Right kidney (tissue), 1 donor: ENCODE measurements at regions not wholly inside any gene's neighbourhood (a gene's known extent, or its start where the extent isn't known, plus 50 kb on each side); places are given as distances from the start of the nearest gene placed in this dataset.
"Not testable (repeated sequence)": the region's sequence is repeated elsewhere in the genome, so short reads cannot be mapped to it uniquely, and the experiment has no call there.

Experiments used
- DNase-seq: peaks from one replicate; pipeline ENCODE4 v3.0.0-alpha.2; 2016

DNA sequence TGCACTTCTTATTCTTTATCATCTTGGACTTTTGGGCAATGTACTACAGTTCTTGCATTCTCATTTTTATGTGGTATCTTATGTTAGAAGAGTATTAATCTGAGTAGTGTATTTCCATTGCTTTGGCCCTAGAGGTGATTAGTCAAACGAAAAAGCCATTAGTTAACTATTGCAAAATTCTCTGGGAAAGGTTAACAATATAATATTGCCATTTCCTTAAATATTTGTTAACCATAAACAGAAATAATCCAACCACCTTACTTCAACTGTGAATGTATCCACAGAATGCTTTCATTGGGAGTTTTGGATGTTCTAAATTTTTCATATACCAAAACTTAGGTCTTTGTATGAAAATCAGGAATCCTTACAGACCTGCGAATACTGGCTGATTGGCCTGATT lies 294.6 kb upstream of the UGT8 start:
- no peak for DNase-seq

DNA sequence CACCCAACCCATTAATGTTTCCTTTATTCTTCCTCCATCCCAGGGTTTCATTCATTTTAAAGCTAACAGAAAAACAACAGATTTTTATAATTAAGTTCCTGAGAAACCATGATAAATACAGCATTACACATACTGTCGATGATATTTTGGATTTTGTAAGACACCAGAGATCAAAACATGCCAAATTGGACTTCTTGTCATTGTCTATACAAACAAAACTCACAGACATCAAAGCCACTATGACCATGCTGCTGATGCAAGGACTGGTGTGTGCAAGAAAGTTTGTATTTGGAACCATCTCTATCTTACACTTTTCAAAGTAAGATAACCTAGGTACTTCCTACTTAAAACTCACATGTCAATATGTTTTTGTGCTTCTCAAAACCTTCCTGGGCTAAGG lies 294.0 kb upstream of the UGT8 start:
- DNase-seq: no peak

DNA sequence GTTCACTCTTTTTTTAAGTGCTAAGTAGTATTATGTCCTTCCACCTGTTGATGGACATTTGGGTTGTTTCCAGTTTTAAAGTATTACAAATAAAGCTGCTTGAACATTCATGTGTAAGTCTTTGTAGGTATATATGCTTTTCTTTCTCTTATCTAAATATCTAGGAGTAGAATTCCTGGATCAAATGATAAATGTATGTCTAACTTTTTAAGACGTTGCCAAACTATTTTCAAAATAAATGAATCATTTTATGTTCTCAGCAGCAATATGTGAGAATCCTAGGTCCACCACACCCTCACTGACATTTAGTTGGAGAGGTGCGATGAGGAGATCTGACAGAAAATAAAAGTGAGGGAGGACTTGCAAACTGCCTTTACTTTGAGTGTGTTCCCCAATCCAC lies 291.7 kb upstream of the UGT8 start:
- DNase-seq: no peak

DNA sequence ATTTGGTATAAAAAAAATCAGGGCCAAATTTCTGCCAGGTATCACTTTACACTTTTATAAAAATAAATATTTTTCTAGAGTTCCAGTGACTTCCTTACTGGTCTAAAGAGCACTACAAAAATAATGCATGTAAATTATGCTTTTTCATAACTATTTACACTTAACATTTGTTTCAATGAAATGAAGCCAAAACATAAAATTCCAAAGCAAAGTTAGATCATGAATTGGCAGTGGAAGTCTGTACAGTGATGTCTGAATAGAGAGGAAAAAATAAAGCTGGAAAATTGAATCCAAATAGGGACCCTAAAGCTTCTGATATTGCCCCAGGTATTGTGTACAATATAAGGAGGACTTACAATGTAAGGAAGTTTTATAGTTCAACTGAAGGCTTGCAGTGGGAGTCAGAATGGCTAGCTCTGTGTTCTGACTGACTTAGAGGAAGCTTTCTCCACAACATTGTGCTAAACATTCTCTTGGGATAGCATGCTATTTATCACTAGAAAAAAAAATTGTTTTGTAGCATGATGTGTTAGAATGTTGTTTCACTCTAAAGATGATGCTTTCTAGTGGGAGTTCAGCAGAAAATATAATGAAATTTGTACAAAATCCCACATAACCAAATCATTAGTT lies 288.2 kb upstream of the UGT8 start:
- no peak for DNase-seq

DNA sequence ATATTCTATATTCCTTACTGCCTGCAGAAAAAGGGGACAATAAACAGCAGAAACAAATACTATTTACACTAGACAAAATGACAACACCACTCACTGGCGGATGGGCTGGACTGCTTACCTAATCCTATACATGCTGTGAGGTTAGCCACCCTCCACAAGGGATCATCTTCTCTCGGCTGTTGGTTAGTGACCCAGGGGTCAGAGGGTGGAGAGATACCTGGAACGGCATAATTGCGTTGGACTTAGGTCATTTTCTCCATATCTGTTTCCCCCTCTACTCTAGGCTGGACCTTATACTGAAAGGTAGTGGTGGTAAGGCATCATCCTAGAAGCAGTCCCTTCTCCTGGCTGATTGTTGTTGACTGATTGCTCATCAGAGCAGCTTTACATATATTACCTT lies 286.8 kb upstream of the UGT8 start:
- DNase-seq: no peak

DNA sequence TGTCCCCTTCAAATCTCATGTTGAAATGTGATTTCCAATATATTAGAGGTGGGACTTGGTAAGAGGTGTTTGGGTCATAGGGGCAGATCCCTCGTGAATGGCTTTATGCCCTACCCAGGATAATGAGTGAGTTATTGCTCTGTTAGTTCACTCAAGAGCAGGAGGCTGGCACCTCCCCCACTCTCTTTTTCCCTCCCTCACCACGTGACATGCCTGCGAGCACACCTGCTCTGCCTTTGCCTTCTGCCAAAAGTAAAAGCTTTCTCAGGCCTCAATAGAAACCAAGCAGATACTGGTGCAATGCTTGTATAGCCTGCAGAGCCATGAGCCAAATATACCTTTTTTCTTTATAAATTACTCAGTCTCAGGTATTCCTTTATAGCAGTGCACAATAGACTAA lies 286.3 kb upstream of the UGT8 start:
- DNase-seq: no peak

DNA sequence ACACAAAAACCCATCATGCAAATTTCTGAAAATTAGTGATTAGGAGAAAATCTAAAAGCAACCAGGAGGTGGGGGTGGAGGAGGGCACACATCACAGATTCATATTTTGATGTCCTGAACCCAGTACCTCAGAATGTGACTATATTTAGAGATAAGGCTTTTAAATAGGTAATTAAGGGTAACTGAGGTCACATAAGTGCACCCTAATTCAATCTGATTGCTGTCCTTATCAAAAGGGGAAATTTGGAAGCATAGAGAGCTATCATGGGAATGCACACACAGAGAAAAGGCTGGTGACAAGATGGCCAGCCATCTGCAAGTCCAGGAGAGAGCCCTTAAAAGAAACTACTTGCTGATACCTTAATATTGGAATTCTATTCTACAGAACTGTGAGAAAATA lies 281.8 kb upstream of the UGT8 start:
- DNase-seq: no peak

DNA sequence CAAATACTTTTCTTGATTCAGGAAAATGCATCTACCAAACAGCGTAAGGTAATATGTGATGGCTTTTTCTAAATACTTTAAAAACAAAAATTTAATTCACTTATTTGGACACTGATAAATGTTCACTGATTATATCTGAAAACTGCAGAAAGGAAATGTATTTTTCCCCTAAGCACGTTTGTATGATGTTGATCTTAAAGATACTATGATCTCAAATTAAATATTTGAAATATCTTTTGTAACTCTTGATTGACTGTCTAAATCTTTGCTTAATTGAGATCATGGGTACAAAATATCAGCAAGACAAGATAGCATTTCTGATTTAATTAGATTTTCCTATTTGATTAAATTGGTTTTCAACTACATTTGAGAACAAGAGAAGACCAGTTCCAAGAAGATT lies 281.0 kb upstream of the UGT8 start:
- DNase-seq: no peak

DNA sequence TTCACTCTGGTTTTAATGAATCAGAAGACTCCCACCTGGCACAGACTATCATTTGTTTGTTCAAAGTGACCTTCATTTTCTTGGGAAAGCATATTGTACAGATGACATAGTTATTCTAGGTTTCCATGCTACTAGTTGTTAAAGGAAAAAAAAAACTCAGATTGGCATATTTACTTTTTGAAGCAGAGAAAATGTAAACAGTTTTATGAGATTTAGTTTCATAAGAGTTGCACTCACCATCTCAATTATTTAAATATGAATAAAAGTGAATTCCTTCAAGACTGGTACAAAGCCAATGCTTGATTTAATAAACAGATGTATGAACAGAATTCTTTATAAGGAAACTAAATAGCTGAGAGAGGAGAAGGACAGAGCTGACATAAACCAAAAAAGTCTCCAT lies 280.3 kb upstream of the UGT8 start:
- no peak for DNase-seq

DNA sequence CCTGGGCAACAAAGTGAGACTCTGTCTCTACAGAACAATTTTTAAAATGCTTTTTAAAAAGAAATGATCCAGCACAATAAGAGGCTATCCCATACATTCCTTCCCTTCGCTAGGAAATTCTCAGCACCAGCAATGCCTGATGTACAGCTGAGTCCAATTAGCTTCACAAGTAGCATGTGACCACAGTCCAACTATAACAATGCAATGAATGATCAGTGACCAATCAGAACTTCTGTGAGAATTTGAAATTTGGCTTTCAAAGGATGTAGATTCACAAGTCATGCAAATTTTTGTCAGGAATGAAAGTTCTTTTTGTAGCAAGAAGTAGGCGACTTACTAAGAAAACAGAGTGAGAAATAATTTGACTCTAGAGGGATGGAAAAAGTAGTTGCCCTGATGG lies 278.5 kb upstream of the UGT8 start:
- DNase-seq: no peak

DNA sequence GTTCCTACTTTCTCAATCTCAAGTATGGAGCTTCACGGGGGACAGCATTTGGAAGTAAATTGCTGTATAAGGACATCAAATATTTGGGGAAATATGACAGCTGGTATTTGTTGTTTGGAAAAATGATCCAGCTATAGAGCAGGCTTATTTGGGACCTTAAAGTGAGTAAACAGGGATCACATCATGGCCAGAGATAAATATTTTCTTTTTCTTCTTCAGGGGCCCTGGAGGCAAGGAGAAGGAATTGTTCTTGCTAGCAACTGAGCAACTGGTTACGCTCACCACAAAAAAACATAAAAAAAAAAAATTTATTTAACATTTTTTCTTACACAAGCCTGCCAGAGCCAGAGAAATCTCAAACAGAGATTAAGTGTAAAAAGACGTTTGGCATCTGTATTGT lies 277.2 kb upstream of the UGT8 start:
- no peak for DNase-seq

DNA sequence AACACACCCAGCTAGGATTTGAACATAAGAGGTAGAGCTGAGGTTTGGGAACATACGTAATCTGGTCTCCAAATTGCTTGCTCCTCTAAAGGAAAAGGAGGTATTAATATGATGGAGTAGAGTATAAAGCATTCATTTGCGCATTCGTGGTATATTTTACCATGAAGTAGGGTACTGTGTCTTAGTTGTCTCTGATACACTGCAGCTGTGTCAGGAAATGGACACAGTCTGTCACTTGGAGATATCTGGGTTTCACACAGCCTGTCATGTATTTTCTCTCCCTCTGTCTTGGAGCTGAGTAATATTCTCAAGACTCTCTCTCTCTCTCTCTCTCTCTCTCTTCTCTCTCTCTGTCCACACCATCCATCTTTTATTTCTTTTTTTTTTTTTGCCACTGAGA lies 274.8 kb upstream of the UGT8 start:
- DNase-seq: no peak

DNA sequence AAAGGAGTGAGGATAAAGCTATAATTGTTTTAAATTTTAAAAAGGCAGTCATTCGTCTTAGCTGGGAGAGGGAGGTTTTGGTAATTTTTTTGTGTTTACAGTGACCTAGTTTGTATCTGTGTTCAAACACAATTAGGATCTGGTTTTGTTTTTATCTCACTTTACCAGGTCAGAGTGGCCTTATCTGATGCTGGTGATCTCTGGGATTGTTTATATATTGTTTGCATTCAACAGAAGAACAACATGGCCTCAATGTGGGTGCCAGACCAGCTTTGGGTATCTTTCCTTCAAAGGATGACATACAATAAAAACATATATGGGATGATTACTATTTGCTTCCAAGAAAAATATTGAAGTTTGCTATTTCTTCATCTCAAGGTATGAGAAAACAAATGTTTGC lies 272.2 kb upstream of the UGT8 start:
- no peak for DNase-seq

DNA sequence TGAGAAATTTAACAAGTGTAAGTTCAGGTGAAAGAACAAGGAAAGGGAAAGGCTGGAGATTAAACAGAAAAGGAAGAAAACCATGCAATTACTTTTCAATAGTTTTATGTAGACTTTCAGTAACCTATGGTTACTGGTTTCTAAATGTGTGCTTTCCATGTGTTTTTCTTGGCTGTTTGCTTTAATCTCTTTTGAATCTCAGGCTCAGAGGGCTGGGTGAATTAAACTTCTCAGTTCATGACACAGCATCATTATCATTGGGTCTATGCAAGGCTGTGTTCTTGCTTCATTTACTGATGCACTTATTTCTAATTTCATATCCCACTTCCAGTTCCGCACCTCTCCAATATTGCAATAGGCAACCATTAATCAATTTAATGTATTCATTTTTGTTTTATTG lies 266.5 kb upstream of the UGT8 start:
- DNase-seq: no peak

DNA sequence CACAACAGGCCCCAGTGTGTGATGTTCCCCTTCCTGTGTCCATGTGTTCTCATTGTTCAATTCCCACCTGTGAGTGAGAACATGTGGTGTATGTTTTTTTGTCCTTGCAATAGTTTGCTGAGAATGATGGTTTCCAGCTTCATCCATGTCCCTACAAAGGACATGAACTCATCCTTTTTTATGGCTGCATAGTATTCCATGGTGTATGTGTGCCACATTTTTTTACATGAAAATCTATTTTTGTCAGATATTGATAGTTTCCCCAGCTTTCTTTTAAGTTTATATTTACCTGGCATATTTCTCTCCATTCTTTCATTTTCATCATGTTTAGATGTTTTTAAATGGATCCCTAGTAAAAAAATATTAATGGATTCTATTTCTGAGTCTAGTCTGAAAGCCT lies 264.2 kb upstream of the UGT8 start:
- not testable (repeated sequence) for DNase-seq

DNA sequence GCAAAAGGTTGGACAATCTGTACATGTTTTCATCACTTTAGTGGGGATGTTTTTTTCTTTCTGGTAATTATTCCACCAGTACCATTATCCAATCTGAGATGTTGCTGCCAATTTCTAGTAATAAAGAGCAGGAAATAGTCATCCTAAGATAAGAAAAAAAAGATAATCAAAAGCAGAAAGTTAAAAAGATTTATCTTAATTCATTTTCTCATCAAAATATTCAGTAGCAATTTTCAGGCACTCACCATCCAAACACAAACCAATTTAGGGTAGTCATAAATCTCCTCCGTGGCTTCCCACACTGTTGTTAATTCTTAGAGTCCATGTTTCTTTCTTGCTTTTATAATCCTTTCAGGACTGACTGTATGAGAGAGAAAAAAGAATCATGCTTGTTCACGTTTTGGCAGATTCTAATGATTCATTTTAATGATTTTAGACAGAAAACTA lies 263.7 kb upstream of the UGT8 start:
- DNase-seq: no peak

DNA sequence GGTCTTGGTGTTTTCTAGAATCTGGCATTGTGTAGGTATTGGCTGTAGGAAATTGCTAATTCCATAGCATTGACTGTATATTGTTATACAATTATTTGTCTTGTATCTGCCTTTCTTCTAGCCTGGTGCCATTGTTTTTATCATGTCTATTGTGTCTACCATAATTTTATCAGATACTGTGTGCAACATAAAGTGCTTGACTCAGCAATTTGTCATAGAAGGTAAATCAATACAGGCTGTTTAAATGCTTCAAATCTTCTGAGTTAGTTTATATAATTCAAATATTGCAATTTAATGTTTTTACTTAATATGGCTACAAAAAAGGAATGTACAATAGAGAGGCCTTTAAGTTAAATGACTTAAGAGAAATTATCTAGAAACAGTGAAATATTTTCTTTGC lies 263.3 kb upstream of the UGT8 start:
- no peak for DNase-seq

DNA sequence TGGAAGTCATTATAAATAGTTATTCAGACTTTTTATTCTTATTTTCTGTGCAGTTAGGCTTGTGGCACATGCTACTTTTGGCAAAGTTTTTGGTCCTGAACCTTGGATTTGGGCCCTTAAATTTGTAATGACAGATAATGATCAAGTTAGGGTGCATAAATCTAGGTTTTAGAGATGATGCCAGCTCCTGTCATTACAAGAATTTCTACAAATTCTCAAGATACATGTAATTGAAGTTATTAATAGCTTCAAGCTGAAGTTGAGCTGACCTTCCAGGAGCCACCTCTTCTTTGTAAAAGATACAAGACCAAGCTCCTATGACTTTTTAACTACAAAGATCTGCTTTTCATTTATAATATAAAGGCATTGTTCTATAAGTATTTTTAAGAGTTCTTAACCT lies 255.6 kb upstream of the UGT8 start:
- DNase-seq: no peak

DNA sequence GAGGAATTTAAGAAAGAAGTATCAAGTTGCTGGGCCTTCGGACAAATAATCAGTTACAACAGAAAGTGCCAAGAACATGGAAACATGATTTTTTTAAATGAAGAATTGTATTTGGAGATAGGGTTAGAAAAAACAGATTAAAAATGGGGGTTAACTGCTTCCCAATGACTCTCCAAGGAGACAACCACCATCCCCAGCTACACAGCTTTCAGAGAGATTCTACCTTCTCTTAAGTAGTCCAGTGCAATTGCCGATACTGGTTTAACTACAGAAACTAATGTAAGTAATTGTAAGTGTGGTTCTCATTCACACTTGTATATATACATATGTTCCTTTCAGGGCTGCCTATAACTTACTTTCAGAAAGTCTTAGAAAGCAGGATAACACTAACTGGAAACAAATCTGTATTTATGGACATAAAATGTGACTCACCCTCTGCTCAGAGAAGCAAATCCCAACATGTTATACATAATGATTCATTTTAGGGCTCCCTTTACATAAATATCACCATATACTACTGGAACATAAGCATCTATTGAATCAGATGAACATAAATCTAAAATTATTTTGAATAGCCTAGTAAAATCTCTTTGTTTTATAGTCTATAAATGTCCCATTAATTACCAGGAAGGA lies 248.9 kb upstream of the UGT8 start:
- DNase-seq: no peak

DNA sequence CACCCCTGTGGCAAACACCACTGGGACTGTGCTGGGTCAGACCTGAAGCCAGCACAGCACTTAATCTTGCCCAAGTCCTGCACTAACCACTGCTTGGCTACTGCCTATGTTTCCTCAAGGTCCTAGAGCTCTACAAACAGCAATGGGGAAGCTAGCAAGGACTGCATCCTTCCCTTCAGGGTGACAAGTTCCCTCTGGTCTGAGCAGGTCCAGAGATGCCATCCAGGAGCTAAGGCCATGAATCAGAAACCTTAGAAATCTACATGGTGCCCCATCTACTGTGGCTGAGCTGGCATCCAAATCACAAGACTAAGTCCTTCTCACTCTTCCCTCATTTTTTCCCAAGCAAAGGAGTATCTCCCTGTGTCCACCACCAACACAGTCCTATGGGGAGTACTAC lies 239.7 kb upstream of the UGT8 start:
- no peak for DNase-seq

DNA sequence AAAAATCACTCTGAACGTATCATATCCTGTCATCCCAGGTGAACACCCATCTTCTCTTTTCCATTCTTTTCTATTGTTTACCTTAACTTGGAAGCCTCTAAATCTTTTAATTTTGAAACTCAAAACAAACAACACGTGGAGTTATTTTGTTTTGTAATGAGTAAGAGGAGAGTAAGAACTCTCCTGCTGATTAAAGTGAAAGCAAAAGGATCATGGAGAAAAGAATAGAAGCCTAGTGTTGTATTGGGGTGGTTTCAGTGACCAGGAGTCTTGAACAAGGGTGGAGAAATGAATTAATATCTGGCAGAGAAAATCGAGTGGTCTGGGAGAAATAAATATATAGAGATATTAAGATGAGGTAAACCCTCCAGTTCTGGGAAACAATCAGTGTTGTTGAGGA lies 237.4 kb upstream of the UGT8 start:
- no peak for DNase-seq

DNA sequence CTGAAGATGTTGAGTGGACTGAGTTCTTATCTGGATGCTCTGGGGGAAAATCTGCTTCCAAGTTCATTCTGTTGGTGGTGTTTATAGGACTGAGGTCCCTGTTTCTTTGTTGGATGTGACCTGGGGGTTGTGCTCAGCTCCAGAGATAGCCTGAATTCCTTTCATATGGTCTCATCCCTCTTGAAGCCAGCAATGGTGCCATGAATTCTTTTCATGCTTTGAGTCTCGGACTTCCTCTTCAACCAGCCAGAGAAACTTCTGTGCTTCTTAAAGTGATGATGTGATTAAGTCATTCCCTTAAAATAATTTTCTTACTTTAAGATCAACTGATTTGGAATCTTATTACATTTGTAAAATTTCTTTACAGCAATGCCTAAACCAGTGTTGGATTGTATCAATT lies 233.8 kb upstream of the UGT8 start:
- DNase-seq: no peak

DNA sequence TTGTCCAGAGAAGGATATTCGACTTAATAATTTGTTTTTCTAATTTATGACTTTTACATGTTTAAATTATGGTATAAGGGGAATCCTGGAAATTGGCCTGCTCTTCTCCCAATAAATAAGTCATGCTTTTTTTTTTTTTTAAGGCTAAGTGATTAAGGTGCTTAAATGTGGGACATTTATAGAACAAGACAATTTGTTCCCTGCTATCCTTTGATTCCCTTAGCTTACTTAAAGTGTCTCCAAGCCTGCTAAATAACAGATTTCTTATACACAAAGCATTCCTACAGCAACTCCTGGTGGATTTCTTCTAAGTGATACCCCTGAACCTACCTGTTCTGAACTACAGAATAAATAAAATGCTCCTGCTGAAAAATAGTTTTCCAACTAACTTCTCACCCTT lies 233.0 kb upstream of the UGT8 start:
- DNase-seq: no peak

DNA sequence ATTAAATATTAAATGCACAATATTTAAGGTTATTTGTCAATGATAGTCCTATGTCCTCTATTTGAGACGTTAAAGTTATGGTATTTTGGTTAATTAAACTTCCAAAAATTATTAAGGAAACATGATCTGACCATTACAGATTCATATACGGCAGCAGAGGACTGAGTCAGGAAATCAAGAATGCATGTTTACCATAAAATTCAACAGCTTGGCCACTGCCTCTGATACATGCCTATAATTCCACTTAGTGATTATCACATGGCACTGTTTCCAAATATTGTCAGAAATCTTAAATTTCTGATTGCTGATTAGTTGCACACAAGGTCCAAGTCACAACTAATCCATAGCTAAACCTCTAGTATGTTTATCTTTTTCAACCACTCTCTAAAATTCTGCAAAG lies 232.2 kb upstream of the UGT8 start:
- DNase-seq: no peak

DNA sequence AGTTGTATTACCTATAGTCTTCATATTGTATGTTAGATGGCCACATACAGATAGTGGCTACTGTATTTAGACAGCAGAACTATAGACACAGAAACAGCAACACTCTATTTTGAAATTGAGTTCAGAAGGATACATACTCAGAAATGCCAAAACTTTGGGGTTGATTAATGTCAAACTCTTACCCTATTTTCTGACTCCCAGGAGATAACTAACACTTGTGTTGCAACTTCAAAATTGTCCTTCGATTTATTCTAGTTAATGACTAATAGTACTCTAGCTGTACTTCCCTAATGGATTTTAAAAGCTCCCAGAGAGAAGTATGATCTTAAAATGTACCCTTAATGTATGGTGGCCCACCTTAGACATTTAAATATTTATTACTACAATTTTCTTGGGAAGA lies 229.9 kb upstream of the UGT8 start:
- DNase-seq: no peak
